ENCODE measurements at regions not wholly inside any gene's neighbourhood (a gene's known extent, or its start where the extent isn't known, plus 50 kb on each side); places are given as distances from the start of the nearest gene placed in this dataset.

GRCh38 chr22:46100401-46101105 is 49.8 kb upstream of the PPARA start:
- TF ChIP-seq POLR2A (IDR thresholded peaks at IDR 0.05), result no peak
- no peak for TF ChIP-seq CTCF (IDR thresholded peaks at IDR 0.05)
